HG03342 (cell line): ENCODE measurements at regions not wholly inside any gene's neighbourhood (a gene's known extent, or its start where the extent isn't known, plus 50 kb on each side); places are given as distances from the start of the nearest gene placed in this dataset.

ENCODE experiments used
- ATAC-seq: cut with Tn5 transposase; IDR thresholded peaks from one replicate; pipeline ENCODE4 v1.9.1; 2021; ENCODE audit warnings: mild to moderate bottlenecking, moderate library complexity; ENCODE audit not compliant: unreplicated experiment

DNA sequence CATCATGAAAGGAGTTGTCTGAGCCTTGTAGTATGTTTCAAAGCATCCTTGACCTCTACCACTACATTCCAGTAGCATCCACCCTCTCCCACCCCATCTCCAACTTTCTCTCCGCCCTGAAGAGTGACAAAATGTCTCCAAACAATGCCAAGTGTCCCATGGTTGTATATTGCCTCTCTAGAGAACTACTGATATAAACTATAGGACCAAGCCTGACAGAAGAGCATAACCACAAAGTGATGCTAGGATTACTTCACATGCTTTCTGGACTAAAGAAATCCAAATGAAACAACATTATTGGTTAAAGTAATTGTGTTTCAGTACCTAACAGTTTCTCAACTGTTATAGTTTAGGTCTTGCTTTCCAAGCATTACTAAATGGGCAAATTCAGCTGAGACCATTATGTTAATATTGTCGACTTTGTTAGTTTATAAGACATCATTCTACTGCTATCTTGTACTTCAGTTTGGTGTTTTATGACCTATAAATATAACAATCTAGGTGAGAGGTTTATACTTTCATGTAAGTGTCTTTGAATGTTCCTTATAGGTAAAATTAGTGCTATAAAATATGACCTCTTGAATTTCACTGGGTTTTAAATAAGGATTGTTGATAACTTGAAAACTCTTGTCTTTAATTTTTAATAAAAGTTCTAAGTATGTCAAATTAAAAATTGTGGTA, 117.4 kb downstream of the SUCNR1 start:
- no peak for ATAC-seq

DNA sequence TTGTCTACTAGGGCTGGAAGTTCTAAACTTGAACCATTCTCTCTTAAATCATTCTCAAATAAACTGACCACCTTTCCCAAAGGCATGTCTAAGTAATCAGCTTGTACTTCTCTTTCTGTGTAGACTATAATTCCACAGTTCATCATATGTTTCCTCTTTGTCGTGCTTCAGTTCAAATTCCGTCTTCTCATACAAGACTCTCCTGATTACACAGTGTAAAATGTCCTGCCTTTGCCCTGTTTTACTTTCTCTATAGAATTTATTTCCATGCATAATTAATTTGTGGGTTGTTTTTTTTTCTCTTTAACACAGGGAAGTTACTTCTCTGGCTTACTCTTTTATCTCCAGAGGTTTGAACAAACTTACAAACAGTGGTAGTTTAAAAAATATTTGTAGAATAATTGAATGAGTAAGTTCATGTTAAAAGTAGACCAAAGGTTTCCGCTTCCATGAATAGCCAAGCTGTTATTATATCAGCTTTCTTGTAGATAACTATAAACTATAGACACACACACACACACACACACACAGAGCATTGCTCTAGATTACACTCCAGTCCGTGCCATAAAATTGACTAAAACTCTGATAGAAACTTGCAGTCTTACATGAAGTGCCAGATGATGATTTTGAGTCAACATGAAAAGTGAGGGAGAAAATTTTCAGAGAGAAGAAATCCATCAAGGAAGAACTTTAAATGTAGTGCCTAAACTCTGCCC, 119.0 kb downstream of the SUCNR1 start:
- ATAC-seq, result no peak

DNA sequence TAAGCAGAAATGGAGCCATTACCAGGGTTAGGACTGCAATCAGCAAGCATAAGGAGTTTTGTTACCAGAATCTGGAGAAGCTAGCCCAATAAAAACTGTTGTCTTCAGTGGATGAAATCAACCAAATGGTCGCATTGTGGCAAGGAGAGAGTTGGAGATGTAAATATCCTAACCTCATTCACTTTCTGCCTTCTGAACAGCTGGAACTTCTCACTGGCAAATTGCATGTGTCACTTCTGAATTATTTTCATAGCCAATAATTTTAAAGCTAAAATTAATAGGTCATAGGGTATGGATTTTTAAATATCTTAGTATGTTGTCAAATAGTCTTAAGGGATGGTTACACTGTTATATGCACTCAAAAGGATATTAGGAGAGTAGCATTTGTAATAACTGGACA, 121.6 kb downstream of the SUCNR1 start:
- ATAC-seq, result no peak

DNA sequence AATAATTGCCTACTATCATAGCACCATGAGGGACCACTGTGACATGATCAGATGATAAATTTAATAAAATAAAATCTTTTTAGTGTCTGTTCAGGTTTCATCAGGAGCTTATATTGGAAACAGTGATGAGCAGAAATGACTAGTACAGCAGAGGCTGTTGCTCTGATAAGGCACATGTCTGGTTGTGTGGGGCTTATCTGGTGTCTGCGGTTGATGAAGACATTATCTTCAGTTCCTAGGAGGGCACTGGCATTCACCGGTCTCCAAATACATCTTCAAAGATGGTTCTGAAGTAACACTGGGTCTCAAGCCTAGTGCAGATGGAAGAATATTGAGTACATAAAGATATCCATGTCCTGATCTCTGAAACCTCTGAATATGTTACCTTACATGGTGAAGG, 125.3 kb downstream of the SUCNR1 start:
- ATAC-seq, result no peak

DNA sequence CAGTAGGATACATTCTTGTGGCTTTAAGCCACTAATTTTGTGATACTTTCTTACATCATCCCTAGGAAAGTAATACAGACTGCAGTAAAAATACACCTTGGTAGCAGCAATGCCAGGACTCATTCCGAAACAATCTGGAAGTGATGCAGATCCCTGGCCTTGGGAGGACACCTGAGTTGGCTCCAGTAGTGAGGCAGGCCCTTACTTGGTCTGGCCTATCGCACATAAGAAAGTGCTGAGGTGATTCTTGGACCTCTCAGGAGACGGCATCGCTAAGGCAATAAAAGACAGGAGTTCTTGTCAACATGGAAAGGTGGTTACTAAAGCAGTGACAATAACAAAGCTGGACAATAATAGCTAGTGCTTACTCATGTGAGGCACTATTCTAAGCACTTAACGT, 126.5 kb downstream of the SUCNR1 start:
- ATAC-seq, result no peak

DNA sequence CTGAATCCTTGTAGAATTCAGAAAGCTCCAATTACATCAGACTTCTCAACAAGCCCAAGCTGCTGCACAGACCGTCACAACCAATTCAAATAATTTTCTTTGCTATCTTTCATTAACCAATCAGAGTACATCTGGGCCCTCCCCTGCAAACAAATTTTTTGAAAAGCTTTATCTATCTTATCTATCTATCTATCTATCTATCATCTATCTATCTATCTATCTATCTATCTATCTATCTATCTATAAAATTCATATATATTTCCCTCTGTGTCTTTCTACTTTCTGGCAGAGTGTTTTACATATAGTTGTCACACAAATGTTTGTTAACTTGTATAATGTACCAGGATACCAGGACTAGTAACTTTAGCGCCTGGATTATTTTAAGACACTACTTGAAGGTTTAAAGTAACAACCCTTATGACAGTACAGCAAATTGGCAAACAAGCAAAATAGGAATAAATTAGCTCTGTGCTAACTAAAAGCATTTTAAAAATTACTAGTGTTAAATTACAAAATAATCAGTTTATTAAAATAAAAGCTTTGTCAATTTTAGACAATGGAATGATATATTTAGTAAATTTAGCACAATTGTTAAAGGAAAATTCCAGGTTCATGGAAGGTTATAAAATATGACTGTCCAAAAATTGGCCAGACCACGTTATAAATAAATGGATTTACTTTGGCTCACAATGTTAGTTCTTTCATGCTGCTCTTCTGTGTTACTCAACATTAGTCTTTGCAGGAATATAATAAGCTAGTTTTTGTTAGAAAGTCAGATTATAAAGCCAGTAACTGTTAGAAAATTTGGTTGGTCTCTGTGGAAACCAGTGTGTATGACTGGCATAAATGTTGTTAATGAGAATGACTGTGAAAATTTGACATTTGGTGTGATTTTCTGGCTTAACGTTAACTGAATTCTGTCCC, 138.6 kb downstream of the SUCNR1 start:
- ATAC-seq, result no peak

DNA sequence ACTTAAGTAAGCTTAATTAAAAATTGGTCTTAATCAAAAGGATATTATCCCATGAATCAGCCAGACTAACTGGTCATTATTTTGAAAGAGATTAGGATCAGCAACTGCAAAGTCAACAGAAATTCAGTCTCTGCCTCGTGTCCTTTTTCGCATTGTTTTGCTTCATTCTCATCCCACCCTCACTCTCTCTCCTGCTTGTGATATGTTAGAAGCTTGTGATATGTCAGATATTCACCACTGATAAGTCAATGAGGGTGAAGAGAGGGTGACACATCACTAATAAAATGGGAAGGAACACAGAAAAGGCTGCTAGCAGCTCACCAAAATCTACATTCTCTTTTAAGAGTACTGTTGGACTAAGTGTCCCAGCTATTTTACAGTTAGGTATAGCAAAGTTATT, 146.1 kb downstream of the SUCNR1 start:
- no peak for ATAC-seq

DNA sequence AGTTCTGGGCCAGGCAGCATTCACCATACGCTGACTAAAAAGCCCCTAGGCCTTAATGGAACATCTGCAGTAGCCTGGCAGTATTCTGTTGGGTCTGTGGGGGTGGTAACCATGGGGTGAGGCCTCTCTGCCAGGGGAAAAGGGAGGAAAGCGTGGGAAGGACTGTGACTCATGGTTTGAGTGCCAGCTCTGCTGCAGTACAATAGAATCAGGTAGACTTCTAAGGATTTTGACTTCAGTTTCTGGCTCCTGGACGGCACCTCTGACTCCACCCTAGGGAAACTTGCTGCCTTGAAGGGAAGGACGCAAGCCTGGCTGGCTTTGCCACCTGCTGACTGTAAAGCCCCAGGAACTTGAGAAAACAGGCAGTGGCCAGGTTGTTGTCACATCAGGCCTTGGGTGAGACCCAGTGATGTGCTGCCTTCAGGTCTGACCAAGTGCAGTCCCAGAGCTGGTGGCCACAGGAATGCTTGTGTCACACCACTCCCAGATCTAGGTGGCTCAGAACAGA, 148.6 kb downstream of the SUCNR1 start:
- ATAC-seq, result no peak

DNA sequence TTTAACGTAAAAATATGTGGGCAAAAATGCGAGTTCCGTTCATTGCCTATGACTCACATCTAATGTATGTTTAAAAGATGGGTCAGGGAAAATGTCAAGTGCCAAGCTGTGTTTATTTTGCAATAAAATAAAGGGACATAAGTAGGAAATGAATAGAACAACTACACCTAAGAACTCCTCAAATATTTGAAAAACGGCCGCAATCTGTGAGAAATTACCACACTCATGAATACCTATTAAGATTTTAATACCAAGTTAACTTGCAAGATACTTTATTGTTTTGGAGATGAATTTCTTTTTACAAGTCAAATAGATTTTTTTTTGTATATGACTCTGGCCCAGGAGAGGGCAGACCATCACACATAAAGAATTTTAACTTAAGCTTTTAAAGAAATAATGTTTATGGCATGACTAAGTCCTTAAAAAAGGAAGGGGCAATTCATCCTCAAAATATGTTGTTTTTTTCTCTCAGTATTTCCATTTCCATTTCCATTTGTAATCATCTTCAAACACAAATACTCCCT, 152.7 kb downstream of the SUCNR1 start:
- ATAC-seq, result no peak

DNA sequence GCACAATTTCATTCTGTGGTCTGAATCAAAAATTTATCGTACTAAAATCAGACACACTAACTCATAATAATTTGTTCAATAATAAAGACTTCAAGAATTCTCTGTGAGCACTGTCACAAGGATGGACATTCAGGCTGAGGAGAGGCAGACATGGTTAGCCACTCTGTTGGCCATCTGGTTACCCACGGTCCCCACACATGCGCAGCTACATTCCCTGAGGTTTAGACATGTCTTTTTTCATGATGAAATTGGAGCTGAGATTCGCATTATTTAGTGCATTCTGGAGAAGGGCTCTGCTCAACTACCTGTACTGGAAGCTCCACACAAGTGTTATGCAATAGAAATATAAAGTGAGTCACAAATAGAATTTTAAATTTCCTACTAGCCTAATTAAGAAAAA, 156.9 kb downstream of the SUCNR1 start:
- ATAC-seq, result no peak

DNA sequence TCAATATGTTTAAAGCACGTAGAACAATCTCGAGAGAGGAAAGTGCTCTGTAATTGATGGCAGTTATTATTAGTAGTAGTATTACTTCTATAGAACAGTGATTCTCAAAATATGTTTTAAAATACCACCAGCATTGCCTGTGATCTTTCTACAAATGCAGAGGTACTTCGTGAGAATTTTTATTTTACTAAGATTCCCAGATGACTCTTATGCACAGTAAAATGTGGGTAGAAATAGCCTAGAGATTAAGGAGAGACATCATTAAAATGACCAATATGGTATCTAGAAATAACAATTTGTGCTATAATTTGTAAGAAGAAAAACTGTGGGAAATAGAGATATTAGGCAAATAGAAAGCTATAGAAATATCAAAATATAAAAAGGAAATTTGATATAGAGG, 157.9 kb downstream of the SUCNR1 start:
- no peak for ATAC-seq

DNA sequence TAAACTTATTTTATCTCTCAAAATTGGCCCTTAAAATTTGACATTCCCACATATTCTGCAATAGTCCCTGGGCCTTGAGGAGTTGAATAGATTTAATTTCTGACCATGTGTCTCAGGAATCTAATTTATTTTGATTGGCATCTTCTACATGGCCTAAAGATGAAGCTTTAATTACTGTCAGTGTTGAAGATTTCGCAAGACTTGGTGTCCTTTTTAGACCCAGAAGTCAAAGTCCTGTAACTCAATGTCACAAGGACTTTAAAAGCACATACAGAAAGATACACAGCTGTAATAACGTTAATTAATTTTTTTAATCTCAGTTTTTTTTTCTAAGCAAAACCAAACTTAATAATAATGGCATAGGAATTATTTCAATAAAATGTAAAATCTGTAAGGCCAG, 163.9 kb downstream of the SUCNR1 start:
- ATAC-seq, result no peak

DNA sequence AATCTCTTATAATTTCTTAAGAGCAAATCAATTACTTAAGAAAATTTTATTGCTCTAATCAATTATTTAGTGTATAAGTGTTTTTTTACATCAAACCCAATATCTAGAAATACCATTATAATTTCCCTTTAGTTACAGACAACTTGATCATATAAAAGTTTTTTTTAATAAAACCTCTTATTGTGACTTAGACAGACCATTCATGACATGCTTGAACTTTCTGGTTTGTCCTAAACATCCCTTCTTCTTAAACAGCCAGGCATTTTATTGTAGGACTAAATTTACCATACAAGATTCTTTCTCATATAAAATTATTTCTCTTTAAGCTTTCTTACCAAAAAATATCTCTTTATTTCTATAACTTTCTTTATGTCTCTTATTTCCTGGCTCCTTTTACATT, 164.5 kb downstream of the SUCNR1 start:
- no peak for ATAC-seq

DNA sequence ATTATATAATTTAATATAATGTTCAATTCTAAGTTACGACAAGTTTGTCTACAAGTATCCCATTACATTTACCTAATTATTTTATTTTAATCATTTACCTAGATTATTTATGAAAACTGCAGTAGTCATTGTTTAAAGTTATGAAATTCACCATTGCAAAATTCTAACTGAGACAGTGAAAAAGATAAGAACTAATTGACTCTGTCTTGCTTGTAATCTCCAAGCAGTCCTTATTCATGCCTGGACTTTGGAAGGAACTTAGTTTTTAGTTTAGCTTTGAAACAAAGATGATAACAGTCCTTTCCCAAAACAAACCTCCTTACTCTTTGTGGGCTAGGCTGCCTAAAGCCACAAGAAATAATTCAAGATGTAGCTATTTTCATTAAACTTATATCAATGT, 165.0 kb downstream of the SUCNR1 start:
- ATAC-seq, result no peak

DNA sequence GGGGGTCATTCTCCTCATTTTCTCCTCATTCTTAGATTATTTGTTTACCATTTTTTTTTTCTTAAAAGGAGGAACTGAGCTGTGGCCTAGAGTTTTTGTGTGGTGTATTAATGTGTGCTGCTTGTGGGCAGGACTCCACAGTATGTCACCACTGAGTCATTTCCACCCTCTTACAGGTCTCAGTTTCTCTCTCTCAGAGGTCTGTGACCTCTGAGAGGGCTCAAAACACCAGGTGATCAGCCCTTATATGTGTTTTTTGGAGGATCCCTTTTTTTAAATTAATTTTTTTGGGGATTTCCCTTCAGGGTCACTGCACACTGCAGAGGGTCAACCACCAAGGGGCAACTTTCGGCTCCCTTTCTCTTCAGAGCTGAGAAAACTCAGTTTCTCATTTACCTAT, 166.4 kb downstream of the SUCNR1 start:
- peak; percentile 98 for ATAC-seq

DNA sequence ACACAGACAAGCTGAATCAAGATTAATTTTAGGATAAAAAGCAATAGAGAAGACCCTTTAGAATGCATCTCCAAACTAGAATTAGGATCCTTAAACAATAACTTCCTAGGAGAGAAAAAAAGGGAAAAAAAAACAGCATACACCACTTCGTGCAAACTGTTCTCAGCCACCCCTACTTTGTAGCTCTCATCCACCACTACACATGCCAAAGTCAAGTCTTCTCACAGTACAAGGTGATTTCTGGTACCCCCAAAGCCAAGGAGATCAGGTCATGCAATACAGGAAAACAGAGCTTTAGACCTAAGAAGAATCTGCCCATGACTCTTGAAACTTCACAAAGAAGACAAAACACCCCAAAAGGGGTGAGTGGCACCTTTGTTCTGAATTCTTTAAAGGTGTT, 166.9 kb downstream of the SUCNR1 start:
- ATAC-seq, result peak; percentile 21

DNA sequence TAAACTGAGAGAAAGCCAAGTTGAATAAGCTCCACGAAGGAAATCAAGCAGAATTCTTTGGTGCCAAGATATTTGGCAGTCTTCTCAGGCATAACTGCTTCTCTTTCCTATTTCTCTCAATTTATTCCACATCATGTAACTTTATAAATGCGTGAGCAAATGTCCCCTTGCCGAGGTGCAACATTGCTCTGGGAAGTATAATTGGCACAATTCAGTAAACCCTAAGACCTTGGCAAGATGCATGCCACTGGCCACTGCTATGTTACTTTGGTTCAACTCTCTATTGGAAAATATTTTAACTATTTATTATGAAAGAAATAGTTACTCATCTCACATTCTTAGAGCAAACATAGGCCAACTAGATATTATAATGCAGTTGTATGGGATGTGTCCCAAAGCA, 170.2 kb downstream of the SUCNR1 start:
- ATAC-seq, result no peak

DNA sequence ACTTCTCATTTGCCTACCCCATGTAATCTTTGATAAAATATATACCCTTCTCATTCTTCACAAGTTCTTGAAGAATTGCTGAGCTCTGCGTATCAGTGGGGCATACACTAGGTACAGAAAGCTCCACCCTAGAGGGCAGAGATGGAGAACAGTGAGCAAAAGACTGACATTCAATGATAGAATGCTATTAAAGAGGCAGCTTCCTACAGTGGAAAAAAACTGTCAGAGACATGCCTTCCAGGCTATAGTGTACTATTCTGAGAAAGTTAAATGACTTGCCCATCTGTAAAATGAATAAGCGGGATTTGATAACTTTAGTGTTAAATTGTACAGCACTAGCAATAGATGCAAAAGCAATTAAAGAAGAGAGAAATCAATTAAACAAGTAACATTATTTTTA, 172.8 kb downstream of the SUCNR1 start:
- no peak for ATAC-seq

DNA sequence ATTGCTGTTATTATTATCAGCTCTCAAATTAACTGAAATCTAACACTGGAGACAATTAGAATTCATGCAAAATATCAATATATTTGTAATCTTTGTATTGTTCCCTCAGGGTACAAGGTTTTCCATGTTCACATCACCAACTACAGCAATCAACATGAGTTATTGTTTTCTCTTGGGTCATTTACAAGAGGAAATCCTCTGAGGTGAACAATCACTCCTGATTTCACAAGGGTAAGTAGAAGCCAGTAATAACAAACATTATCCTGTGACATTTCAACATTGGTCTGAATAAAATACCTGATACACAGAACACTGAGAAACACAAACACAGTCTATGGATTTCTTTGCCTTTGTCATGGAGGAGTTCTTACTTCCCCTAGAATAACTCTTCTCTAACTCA, 174.0 kb downstream of the SUCNR1 start:
- ATAC-seq, result no peak

DNA sequence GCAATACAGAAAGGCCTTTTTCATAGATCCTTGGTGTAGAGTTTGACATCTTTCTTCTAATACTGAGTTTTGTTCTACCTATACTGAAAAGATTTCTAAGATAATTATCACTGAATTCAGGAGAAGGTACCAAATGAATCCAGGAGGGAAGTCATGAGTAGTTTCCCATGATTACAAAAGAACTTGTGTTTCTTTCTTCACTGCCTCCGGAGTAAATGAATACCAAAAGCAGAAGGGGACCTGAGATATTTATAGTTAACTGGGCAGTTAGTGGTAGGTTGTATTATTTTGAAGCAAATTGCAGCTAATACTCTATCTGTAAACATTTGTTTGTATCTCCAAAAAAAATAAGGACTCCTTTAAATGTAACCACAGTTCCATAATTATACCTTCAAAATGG, 175.4 kb downstream of the SUCNR1 start:
- no peak for ATAC-seq

DNA sequence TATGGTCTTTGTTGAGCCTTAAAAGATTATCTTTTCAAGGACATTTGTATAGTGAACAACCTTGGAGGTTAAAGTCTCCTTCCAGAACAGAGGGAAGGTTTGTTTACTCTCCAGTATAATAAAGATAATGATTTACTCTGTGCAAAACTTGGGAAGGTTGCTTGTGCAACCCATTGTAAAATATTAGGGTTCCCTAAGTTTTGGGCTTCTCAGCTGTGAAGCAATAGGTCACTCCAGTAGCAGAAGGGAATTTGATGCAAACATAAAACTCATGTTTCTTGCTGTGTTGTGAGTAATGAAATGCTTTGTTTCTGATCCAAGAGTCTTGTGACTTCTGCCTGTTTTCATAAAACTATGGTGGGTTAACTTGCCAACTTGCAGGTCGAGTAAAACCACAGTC, 177.5 kb downstream of the SUCNR1 start:
- no peak for ATAC-seq
